Liver (tissue), 8 donors: ENCODE measurements at regions not wholly inside any gene's neighbourhood (a gene's known extent, or its start where the extent isn't known, plus 50 kb on each side); places are given as distances from the start of the nearest gene placed in this dataset.

ENCODE experiments used
- DNase-seq: peaks from one replicate; pipeline ENCODE4 v3.0.0-alpha.2; 2017; ENCODE audit warnings: low spot score
- H3K27ac ChIP-seq, 2 donors: one replicate each; pipeline ENCODE4 v1.7.0; 2013; ENCODE audit warnings: inconsistent platforms in 2 of 2, low read length in 2 of 2, control low read depth in 1 of 2, low read depth in 1 of 2, mild to moderate bottlenecking in 1 of 2
- H3K27me3 ChIP-seq, 4 donors: one replicate each; pipeline versions ENCODE4 v1.6.1 to v1.7.0; 2013; ENCODE audit warnings: low read length in 3 of 4, inconsistent platforms in 1 of 4, mild to moderate bottlenecking in 1 of 4, moderate library complexity in 1 of 4; ENCODE audit not compliant: control insufficient read depth in 4 of 4, insufficient read depth in 4 of 4
- H3K36me3 ChIP-seq, 4 donors: one replicate each; pipeline versions ENCODE4 v1.6.1 to v1.7.0; 2013; ENCODE audit warnings: low read length in 3 of 4, mild to moderate bottlenecking in 3 of 4, low read depth in 1 of 4, moderate library complexity in 1 of 4; ENCODE audit not compliant: control insufficient read depth in 4 of 4, insufficient read depth in 3 of 4
- H3K4me1 ChIP-seq, 4 donors: one replicate each; pipeline versions ENCODE4 v1.6.1 to v1.7.0; 2013; ENCODE audit warnings: low read length in 3 of 4, mild to moderate bottlenecking in 3 of 4, moderate library complexity in 1 of 4; ENCODE audit not compliant: control insufficient read depth in 4 of 4, insufficient read depth in 4 of 4
- H3K4me3 ChIP-seq, 3 donors: one replicate each; pipeline versions ENCODE4 v1.6.1 to v1.7.0; 2013; ENCODE audit warnings: low read length in 3 of 3, control low read depth in 1 of 3, low read depth in 1 of 3, mild to moderate bottlenecking in 1 of 3
- H3K9ac ChIP-seq, 2 donors: one replicate each; pipeline ENCODE4 v1.7.0; 2013; ENCODE audit warnings: low read length in 2 of 2, mild to moderate bottlenecking in 2 of 2, moderate library complexity in 2 of 2, control low read depth in 1 of 2, low read depth in 1 of 2
- H3K9me3 ChIP-seq, 4 donors: one replicate each; pipeline versions ENCODE4 v1.6.1 to v1.7.0; 2013; ENCODE audit warnings: low read length in 3 of 4; ENCODE audit not compliant: control insufficient read depth in 4 of 4
- EGR1 ChIP-seq, 2 donors: IDR thresholded peaks; 2 replicates each; pipeline ENCODE4 v1.6.1; 2016 to 2018; ENCODE audit warnings: antibody characterized with exemption in 2 of 2, low read depth in 2 of 2
- FOXA1 ChIP-seq: IDR thresholded peaks from 2 replicates; pipeline ENCODE4 v1.6.1; 2016; ENCODE audit warnings: antibody characterized with exemption
- FOXA2 ChIP-seq: IDR thresholded peaks from 2 replicates; pipeline ENCODE4 v1.6.1; 2016; ENCODE audit warnings: antibody characterized with exemption
- GABPA ChIP-seq, 2 donors: IDR thresholded peaks in 1 of 2; conservative IDR thresholded peaks in 1 of 2; 2 replicates each; pipeline ENCODE4 v1.6.1; 2016; ENCODE audit warnings: antibody characterized with exemption in 2 of 2, mild to moderate bottlenecking in 1 of 2, moderate library complexity in 1 of 2
- HNF4A ChIP-seq, 2 donors: conservative IDR thresholded peaks; 2 replicates each; pipeline ENCODE4 v1.6.1; 2016; ENCODE audit warnings: antibody characterized with exemption in 2 of 2, mild to moderate bottlenecking in 2 of 2
- HNF4G ChIP-seq: IDR thresholded peaks from 2 replicates; pipeline ENCODE4 v1.6.1; 2016; ENCODE audit warnings: antibody characterized with exemption
- JUND ChIP-seq, 2 donors: IDR thresholded peaks; 2 replicates each; pipeline ENCODE4 v1.6.1; 2016; ENCODE audit warnings: antibody characterized with exemption in 2 of 2
- NR2F2 ChIP-seq: IDR thresholded peaks from 2 replicates; pipeline ENCODE4 v1.6.1; 2016; ENCODE audit warnings: antibody characterized with exemption
- RAD21 ChIP-seq, 2 donors: IDR thresholded peaks; 2 replicates each; pipeline ENCODE4 v1.6.1; 2016; ENCODE audit warnings: antibody characterized with exemption in 2 of 2, mild to moderate bottlenecking in 2 of 2
- RXRA ChIP-seq, 2 donors: IDR thresholded peaks; 2 replicates each; pipeline ENCODE4 v1.6.1; 2017 to 2018; ENCODE audit warnings: antibody characterized with exemption in 2 of 2, mild to moderate bottlenecking in 1 of 2
- SP1 ChIP-seq: IDR thresholded peaks from 2 replicates; pipeline ENCODE4 v1.6.1; 2018; ENCODE audit warnings: antibody characterized with exemption, mild to moderate bottlenecking
- TAF1 ChIP-seq: conservative IDR thresholded peaks from 2 replicates; pipeline ENCODE4 v1.6.1; 2016; ENCODE audit warnings: antibody characterized with exemption, mild to moderate bottlenecking
- YY1 ChIP-seq: IDR thresholded peaks from 2 replicates; pipeline ENCODE4 v1.6.1; 2016; ENCODE audit warnings: antibody characterized with exemption, mild to moderate bottlenecking
- WGBS: extraction: QIAGEN DNeasy Blood & Tissue Kit; methylation state at CpG from one replicate; pipeline ENCODE4 v1.1.7; 2013; 5-methylcytosine and 5-hydroxymethylcytosine counted together
- TF ChIP-seq, protein P1 (sequence below): IDR thresholded peaks from 2 replicates; pipeline ENCODE4 v1.6.1; 2016; ENCODE audit warnings: antibody characterized with exemption
- TF ChIP-seq, protein P2 (sequence below): IDR thresholded peaks from 2 replicates; pipeline ENCODE4 v1.6.1; 2016; ENCODE audit warnings: antibody characterized with exemption, mild to moderate bottlenecking
- TF ChIP-seq, protein P3 (sequence below): IDR thresholded peaks from 2 replicates; pipeline ENCODE4 v1.6.1; 2016; ENCODE audit warnings: antibody characterized with exemption
- TF ChIP-seq, protein P4 (sequence below): IDR thresholded peaks from 2 replicates; pipeline ENCODE4 v1.6.1; 2016; ENCODE audit warnings: antibody characterized with exemption
- TF ChIP-seq, protein P5 (sequence below): fragments of 150-350 bp; IDR thresholded peaks from 2 replicates; pipeline ENCODE4 v1.5.1; 2017; ENCODE audit warnings: improper control_type of control experiment, low read depth, low read length; ENCODE audit not compliant: missing input control
- donor health status: healthy.
- donor health status: healthy.
- donor health status: healthy.
- donor health status: healthy.
- donor health status: healthy.

DNA sequence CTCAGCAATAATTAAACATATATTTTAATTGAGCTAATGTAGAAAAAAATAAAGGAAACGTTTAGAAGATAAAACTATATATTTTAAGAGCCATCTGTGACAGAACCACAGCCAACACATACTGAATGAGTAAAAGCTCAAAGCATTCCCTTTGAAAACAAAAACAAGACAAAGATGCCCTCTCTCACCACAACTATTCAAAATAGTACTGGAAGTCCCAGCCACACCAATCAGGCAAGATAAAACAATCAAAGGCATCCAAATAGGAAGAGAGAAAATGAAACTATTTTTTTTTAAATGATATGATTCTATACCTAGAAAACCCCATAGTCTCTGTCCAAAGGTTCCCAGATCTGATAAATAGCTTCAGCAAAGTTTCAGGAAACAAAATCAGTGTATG lies 262.0 kb downstream of the HTR1A start:
- no peak for TF ChIP-seq TAF1
- TF ChIP-seq GABPA (IDR thresholded peaks at IDR 0.05 in 1 of 2, conservative IDR thresholded peaks at IDR 0.05 in 1 of 2) = no peak
- TF ChIP-seq, protein P1, sequence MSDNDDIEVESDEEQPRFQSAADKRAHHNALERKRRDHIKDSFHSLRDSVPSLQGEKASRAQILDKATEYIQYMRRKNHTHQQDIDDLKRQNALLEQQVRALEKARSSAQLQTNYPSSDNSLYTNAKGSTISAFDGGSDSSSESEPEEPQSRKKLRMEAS = no peak
- TF ChIP-seq, protein P2, sequence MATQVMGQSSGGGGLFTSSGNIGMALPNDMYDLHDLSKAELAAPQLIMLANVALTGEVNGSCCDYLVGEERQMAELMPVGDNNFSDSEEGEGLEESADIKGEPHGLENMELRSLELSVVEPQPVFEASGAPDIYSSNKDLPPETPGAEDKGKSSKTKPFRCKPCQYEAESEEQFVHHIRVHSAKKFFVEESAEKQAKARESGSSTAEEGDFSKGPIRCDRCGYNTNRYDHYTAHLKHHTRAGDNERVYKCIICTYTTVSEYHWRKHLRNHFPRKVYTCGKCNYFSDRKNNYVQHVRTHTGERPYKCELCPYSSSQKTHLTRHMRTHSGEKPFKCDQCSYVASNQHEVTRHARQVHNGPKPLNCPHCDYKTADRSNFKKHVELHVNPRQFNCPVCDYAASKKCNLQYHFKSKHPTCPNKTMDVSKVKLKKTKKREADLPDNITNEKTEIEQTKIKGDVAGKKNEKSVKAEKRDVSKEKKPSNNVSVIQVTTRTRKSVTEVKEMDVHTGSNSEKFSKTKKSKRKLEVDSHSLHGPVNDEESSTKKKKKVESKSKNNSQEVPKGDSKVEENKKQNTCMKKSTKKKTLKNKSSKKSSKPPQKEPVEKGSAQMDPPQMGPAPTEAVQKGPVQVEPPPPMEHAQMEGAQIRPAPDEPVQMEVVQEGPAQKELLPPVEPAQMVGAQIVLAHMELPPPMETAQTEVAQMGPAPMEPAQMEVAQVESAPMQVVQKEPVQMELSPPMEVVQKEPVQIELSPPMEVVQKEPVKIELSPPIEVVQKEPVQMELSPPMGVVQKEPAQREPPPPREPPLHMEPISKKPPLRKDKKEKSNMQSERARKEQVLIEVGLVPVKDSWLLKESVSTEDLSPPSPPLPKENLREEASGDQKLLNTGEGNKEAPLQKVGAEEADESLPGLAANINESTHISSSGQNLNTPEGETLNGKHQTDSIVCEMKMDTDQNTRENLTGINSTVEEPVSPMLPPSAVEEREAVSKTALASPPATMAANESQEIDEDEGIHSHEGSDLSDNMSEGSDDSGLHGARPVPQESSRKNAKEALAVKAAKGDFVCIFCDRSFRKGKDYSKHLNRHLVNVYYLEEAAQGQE = no peak
- no peak for TF ChIP-seq YY1
- no peak for TF ChIP-seq FOXA2
- no peak for TF ChIP-seq RXRA (IDR thresholded peaks at IDR 0.05)
- TF ChIP-seq, protein P3, sequence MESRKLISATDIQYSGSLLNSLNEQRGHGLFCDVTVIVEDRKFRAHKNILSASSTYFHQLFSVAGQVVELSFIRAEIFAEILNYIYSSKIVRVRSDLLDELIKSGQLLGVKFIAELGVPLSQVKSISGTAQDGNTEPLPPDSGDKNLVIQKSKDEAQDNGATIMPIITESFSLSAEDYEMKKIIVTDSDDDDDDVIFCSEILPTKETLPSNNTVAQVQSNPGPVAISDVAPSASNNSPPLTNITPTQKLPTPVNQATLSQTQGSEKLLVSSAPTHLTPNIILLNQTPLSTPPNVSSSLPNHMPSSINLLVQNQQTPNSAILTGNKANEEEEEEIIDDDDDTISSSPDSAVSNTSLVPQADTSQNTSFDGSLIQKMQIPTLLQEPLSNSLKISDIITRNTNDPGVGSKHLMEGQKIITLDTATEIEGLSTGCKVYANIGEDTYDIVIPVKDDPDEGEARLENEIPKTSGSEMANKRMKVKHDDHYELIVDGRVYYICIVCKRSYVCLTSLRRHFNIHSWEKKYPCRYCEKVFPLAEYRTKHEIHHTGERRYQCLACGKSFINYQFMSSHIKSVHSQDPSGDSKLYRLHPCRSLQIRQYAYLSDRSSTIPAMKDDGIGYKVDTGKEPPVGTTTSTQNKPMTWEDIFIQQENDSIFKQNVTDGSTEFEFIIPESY = no peak
- TF ChIP-seq SP1 = no peak
- no peak for TF ChIP-seq HNF4G
- TF ChIP-seq FOXA1 = no peak
- no peak for TF ChIP-seq EGR1 (IDR thresholded peaks at IDR 0.05; ENCODE audit: low read depth in 2 of 2)
- TF ChIP-seq, protein P4, sequence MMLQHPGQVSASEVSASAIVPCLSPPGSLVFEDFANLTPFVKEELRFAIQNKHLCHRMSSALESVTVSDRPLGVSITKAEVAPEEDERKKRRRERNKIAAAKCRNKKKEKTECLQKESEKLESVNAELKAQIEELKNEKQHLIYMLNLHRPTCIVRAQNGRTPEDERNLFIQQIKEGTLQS = no peak
- TF ChIP-seq HNF4A (conservative IDR thresholded peaks at IDR 0.05) = no peak
- no peak for TF ChIP-seq NR2F2
- TF ChIP-seq, protein P5, sequence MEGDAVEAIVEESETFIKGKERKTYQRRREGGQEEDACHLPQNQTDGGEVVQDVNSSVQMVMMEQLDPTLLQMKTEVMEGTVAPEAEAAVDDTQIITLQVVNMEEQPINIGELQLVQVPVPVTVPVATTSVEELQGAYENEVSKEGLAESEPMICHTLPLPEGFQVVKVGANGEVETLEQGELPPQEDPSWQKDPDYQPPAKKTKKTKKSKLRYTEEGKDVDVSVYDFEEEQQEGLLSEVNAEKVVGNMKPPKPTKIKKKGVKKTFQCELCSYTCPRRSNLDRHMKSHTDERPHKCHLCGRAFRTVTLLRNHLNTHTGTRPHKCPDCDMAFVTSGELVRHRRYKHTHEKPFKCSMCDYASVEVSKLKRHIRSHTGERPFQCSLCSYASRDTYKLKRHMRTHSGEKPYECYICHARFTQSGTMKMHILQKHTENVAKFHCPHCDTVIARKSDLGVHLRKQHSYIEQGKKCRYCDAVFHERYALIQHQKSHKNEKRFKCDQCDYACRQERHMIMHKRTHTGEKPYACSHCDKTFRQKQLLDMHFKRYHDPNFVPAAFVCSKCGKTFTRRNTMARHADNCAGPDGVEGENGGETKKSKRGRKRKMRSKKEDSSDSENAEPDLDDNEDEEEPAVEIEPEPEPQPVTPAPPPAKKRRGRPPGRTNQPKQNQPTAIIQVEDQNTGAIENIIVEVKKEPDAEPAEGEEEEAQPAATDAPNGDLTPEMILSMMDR = no peak
- TF ChIP-seq JUND (IDR thresholded peaks at IDR 0.05) = no peak
- TF ChIP-seq RAD21 (IDR thresholded peaks at IDR 0.05) = no peak
- DNase-seq = no peak
- Histone ChIP-seq H3K4me1 (no peaks in the 10 kb centered on the region), H3K27me3 (no peaks in the 10 kb centered on the region), H3K4me3 (no peak overlapping the region), H3K27ac (no peak overlapping the region), H3K9me3 (peaks cover 0 to 2% (median 0%) of the 10 kb centered on the region in 4 donors), H3K9ac (no peak overlapping the region), H3K36me3 (no peaks in the 10 kb centered on the region)
- WGBS = 19% methylated on average over 1 of the region's 1 CpG
